ENCODE measurements at regions not wholly inside any gene's neighbourhood (a gene's known extent, or its start where the extent isn't known, plus 50 kb on each side); places are given as distances from the start of the nearest gene placed in this dataset.

- in situ Hi-C loops (cut with MboI; ENCODE audit: low sequenced_read_pairs in 4 of 4) = no loop called here
- Histone ChIP-seq H3K27ac (no peak overlapping the region), H3K4me1 (no peaks in the 10 kb centered on the region), H3K9me3 (no peaks in the 10 kb centered on the region), H3K36me3 (no peaks in the 10 kb centered on the region), H3K27me3 (no peaks in the 10 kb centered on the region), H3K4me3 (no peak overlapping the region)
- intact Hi-C loops (cut with DNase I; ENCODE audit: low total_unique reads) = no loop called here
- ATAC-seq (no peak), DNase-seq (no peak)
- TF ChIP-seq POLR2A (IDR thresholded peaks at IDR 0.05) = no peak
- TF ChIP-seq CTCF (IDR thresholded peaks at IDR 0.05 in 4 of 5, conservative IDR thresholded peaks at IDR 0.05 in 1 of 5) = no peak
These were observed 227.0 kb upstream of the SLITRK5 start for GRCh38 chr13:87444135-87444534.

GRCh38 chr13:87452281-87452680, 218.9 kb upstream of the SLITRK5 start:
- H3K27me3 ChIP-seq = no peaks in the 10 kb centered on the region
- DNase-seq (no peak), ATAC-seq (no peak)
- in situ Hi-C loops (cut with MboI; ENCODE audit: low sequenced_read_pairs in 4 of 4) (no loop called here), intact Hi-C loops (cut with DNase I; ENCODE audit: low total_unique reads) (no loop called here)
- no peak overlapping the region for H3K27ac ChIP-seq
- H3K4me1 ChIP-seq = no peaks in the 10 kb centered on the region
- no peaks in the 10 kb centered on the region for H3K36me3 ChIP-seq
- H3K9me3 ChIP-seq = no peaks in the 10 kb centered on the region
- H3K4me3 ChIP-seq = no peak overlapping the region
- TF ChIP-seq POLR2A (IDR thresholded peaks at IDR 0.05) = no peak
- TF ChIP-seq CTCF (IDR thresholded peaks at IDR 0.05 in 4 of 5, conservative IDR thresholded peaks at IDR 0.05 in 1 of 5) = no peak

- intact Hi-C loops (cut with DNase I; ENCODE audit: low total_unique reads) = no loop called here
- in situ Hi-C loops (cut with MboI; ENCODE audit: low sequenced_read_pairs in 4 of 4) = no loop called here
- Histone ChIP-seq H3K9me3 (no peaks in the 10 kb centered on the region), H3K27ac (no peak overlapping the region), H3K4me3 (no peak overlapping the region), H3K36me3 (no peaks in the 10 kb centered on the region), H3K27me3 (no peaks in the 10 kb centered on the region), H3K4me1 (no peaks in the 10 kb centered on the region)
- TF ChIP-seq CTCF (IDR thresholded peaks at IDR 0.05 in 4 of 5, conservative IDR thresholded peaks at IDR 0.05 in 1 of 5) (no peak), POLR2A (IDR thresholded peaks at IDR 0.05) (no peak)
- DNase-seq (no peak), ATAC-seq (no peak)
These were observed 217.9 kb upstream of the SLITRK5 start for GRCh38 chr13:87453244-87453643.

- in situ Hi-C loops (cut with MboI; ENCODE audit: low sequenced_read_pairs in 4 of 4) (no loop called here), intact Hi-C loops (cut with DNase I; ENCODE audit: low total_unique reads) (no loop called here)
- no peak overlapping the region for H3K27ac ChIP-seq
- TF ChIP-seq POLR2A (IDR thresholded peaks at IDR 0.05) (no peak), CTCF (IDR thresholded peaks at IDR 0.05 in 4 of 5, conservative IDR thresholded peaks at IDR 0.05 in 1 of 5) (no peak)
- no peak overlapping the region for H3K4me3 ChIP-seq
- no peaks in the 10 kb centered on the region for H3K36me3 ChIP-seq
- H3K27me3 ChIP-seq = no peaks in the 10 kb centered on the region
- ATAC-seq = no peak
- H3K9me3 ChIP-seq = no peaks in the 10 kb centered on the region
- DNase-seq = no peak
- no peaks in the 10 kb centered on the region for H3K4me1 ChIP-seq
These were observed 211.8 kb upstream of the SLITRK5 start for GRCh38 chr13:87459419-87459818.

DNA sequence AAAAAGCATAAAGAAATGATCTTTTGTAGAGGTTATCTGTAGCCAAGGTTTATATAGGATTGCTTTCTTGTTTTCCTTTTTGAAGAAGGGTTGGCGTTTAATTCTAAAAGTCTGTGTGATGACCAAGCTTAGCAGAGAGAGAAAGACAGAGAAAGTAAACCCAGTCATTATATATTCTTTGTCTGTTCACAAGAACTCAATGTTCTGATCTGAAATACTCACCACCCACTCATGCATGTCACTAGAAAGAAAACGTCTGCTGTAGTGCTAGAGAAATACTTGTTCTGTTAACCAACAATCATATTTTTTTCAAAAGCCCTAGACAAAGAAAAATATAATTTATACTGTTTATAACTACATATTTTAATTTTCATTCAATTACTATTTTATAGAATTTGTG, 173.7 kb upstream of the SLITRK5 start:
- no peaks in the 10 kb centered on the region for H3K27me3 ChIP-seq
- H3K9me3 ChIP-seq = no peaks in the 10 kb centered on the region
- DNase-seq (no peak), ATAC-seq (no peak)
- H3K4me1 ChIP-seq = no peaks in the 10 kb centered on the region
- H3K4me3 ChIP-seq = no peak overlapping the region
- H3K36me3 ChIP-seq = no peaks in the 10 kb centered on the region
- no peak overlapping the region for H3K27ac ChIP-seq
- intact Hi-C loops (cut with DNase I; ENCODE audit: low total_unique reads) (no loop called here), in situ Hi-C loops (cut with MboI; ENCODE audit: low sequenced_read_pairs in 4 of 4) (no loop called here)
- TF ChIP-seq POLR2A (IDR thresholded peaks at IDR 0.05) (no peak), CTCF (IDR thresholded peaks at IDR 0.05 in 4 of 5, conservative IDR thresholded peaks at IDR 0.05 in 1 of 5) (no peak)

All from gastrocnemius medialis (tissue), 4 donors.